A673 (cell line): ENCODE measurements at regions not wholly inside any gene's neighbourhood (a gene's known extent, or its start where the extent isn't known, plus 50 kb on each side); places are given as distances from the start of the nearest gene placed in this dataset.

Source experiments
- BruUV-seq: library from RNA; stranded (reverse); fragments of 400-500 nt; replicated peaks from 2 replicates; lab custom pipeline; 2021; lab: Mats Ljungman, UMichigan
- CTCF ChIA-PET: fragments of 300-600 bp; sonication (Branson Sonifier 250); formaldehyde crosslinking; loops from one replicate; lab custom pipeline; 2022; ENCODE audit warnings: antibody characterized with exemption; lab: Charles Lee
- POLR2A ChIA-PET: fragments of 300-600 bp; sonication (Branson Sonifier 250); formaldehyde crosslinking; loops from one replicate; lab custom pipeline; 2022; ENCODE audit warnings: antibody characterized with exemption; ENCODE audit not compliant: low non-redundant PET; lab: Charles Lee
- DNase-seq: peaks from one replicate; pipeline ENCODE4 v3.0.0-alpha.2; 2015; ENCODE audit warnings: low spot score
- H3K27ac ChIP-seq: fragments of 200-600 bp; sonication (generic); 2 replicates; pipeline ENCODE4 v1.5.1; 2016; ENCODE audit warnings: mixed run types, low read depth, mild to moderate bottlenecking, mixed read lengths, antibody characterized with exemption, low read length; ENCODE audit not compliant: poor library complexity, severe bottlenecking
- H3K27me3 ChIP-seq: fragments of 200-600 bp; sonication (generic); replicated peaks from 2 replicates; pipeline ENCODE4 v1.6.1; 2017; ENCODE audit warnings: mixed run types, low read depth, mild to moderate bottlenecking, mixed read lengths, antibody characterized with exemption, low read length; ENCODE audit not compliant: insufficient read depth, poor library complexity
- H3K36me3 ChIP-seq: fragments of 200-600 bp; sonication (generic); 2 replicates; pipeline ENCODE4 v1.6.1; 2016; ENCODE audit warnings: mixed run types, mild to moderate bottlenecking, mixed read lengths, antibody characterized with exemption, low read length; ENCODE audit not compliant: insufficient read depth, poor library complexity, severe bottlenecking
- H3K4me1 ChIP-seq: fragments of 200-600 bp; sonication (generic); 2 replicates; pipeline ENCODE4 v1.6.1; 2017; ENCODE audit warnings: mixed run types, mild to moderate bottlenecking, mixed read lengths, antibody characterized with exemption, low read length; ENCODE audit not compliant: insufficient read depth, poor library complexity, severe bottlenecking
- H3K4me3 ChIP-seq: fragments of 200-600 bp; sonication (generic); 2 replicates; pipeline ENCODE4 v1.5.1; 2016; ENCODE audit warnings: low read depth, mixed run types, mild to moderate bottlenecking, mixed read lengths, low read length; ENCODE audit not compliant: poor library complexity, severe bottlenecking
- H3K9me3 ChIP-seq: fragments of 200-600 bp; sonication (generic); 2 replicates; pipeline ENCODE4 v1.6.1; 2016; ENCODE audit warnings: mixed run types, low read depth, mild to moderate bottlenecking, mixed read lengths, antibody characterized with exemption, low read length; ENCODE audit not compliant: poor library complexity, severe bottlenecking
- EZH2 ChIP-seq: fragments of 200-600 bp; sonication (generic); IDR thresholded peaks from 2 replicates; pipeline ENCODE4 v1.6.1; 2017; ENCODE audit warnings: borderline replicate concordance, low read depth, mild to moderate bottlenecking, mixed read lengths, antibody characterized with exemption, low read length; ENCODE audit not compliant: poor library complexity, severe bottlenecking
- intact Hi-C: fragments of 100-400 bp; cut with micrococcal nuclease; formaldehyde crosslinking; loops from one replicate; pipeline ENCODE4 v1.10.0; 2022; ENCODE audit not compliant: unreplicated experiment
- TF ChIP-seq, protein P1 (sequence below): fragments of 300-800, 200-600 bp; sonication (generic); conservative IDR thresholded peaks from 2 replicates; pipeline ENCODE4 v1.5.1; 2017; ENCODE audit warnings: low read depth, mild to moderate bottlenecking, antibody characterized with exemption, low read length, moderate library complexity, mixed read lengths

DNA sequence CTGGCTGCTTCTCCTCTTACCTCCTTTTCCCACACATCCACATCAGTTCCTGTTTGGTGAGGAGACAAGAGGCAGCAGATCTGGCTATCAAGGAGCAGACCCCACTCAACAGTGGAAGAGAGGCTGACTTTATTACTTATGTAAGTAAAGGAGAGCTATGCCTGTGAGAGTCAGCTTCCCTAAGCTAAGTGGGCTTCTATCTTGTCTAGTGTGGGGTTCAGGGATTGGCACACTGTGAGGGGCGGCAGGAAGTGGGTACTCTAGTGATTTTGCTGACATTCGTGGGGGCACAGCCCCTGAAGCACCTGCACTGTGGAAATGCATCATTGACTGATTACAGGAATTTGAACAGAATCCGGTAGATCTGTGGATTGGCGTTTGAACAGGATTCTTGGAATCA lies 163.5 kb upstream of the IRX1 start:
- Histone ChIP-seq H3K36me3 (no peaks in the 10 kb centered on the region), H3K9me3 (peaks cover 37% of the 10 kb centered on the region), H3K4me1 (no peaks in the 10 kb centered on the region), H3K27me3 (no peaks in the 10 kb centered on the region), H3K4me3 (no peak overlapping the region), H3K27ac (no peak overlapping the region)
- no peak for DNase-seq
- intact Hi-C loops: no loop called here
- POLR2A ChIA-PET: no interaction called here
- TF ChIP-seq, protein P1, sequence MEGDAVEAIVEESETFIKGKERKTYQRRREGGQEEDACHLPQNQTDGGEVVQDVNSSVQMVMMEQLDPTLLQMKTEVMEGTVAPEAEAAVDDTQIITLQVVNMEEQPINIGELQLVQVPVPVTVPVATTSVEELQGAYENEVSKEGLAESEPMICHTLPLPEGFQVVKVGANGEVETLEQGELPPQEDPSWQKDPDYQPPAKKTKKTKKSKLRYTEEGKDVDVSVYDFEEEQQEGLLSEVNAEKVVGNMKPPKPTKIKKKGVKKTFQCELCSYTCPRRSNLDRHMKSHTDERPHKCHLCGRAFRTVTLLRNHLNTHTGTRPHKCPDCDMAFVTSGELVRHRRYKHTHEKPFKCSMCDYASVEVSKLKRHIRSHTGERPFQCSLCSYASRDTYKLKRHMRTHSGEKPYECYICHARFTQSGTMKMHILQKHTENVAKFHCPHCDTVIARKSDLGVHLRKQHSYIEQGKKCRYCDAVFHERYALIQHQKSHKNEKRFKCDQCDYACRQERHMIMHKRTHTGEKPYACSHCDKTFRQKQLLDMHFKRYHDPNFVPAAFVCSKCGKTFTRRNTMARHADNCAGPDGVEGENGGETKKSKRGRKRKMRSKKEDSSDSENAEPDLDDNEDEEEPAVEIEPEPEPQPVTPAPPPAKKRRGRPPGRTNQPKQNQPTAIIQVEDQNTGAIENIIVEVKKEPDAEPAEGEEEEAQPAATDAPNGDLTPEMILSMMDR: no peak
- no peak for TF ChIP-seq EZH2
- CTCF ChIA-PET: no interaction called here
- BruUV-seq: no TSS peak

DNA sequence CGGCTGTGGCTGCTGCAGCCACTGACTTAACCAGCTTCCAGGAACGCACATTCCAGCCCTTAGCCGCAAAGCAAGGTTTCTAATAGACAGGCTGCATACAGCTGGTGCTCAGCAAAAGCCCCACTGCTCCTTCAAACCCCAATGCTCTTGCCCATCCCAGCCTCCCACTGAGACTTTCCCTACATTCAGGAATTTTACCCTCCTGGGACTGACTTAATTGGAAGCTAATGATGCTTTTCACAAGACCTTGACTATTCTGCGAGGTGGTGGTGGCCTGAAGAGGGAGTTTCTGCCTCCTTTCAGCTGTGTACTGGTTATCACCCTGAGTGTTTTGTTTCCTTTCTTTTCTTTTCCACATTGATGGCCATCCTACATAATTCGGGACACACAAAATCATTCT lies 164.9 kb upstream of the IRX1 start:
- Histone ChIP-seq H3K27ac (no peak overlapping the region), H3K27me3 (no peaks in the 10 kb centered on the region), H3K4me1 (no peaks in the 10 kb centered on the region), H3K4me3 (no peak overlapping the region), H3K36me3 (no peaks in the 10 kb centered on the region), H3K9me3 (peaks cover 47% of the 10 kb centered on the region)
- DNase-seq: no peak
- POLR2A ChIA-PET: no interaction called here
- intact Hi-C loops: no loop called here
- TF ChIP-seq, protein P1: no peak
- no peak for TF ChIP-seq EZH2
- no TSS peak for BruUV-seq
- CTCF ChIA-PET: no interaction called here

DNA sequence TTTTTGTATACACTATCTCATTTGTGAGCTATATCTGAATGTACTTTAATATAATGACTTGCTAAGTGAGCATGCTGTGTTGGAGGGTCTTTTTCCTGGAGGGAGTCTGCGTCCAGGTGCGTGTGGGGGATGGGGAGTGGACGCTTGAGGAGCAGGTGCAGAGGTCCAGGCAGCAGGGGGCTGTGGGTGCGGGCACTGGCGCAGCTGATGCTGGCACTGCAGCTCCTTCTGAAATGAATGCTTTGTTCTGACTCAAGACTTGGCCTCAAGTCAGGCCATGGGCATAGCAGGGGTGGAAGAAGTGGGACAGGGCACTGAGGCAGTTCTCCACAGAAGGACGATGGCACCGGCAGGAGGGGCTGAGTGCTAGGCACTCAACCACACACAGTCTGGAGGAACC lies 165.7 kb upstream of the IRX1 start:
- Histone ChIP-seq H3K27ac (no peak overlapping the region), H3K4me1 (no peaks in the 10 kb centered on the region), H3K9me3 (peaks cover 41% of the 10 kb centered on the region), H3K36me3 (no peaks in the 10 kb centered on the region), H3K27me3 (no peaks in the 10 kb centered on the region), H3K4me3 (no peak overlapping the region)
- no peak for DNase-seq
- ChIA-PET POLR2A (no interaction called here), CTCF (no interaction called here)
- TF ChIP-seq EZH2: no peak
- TF ChIP-seq, protein P1: no peak
- BruUV-seq: no TSS peak
- intact Hi-C loops: no loop called here

DNA sequence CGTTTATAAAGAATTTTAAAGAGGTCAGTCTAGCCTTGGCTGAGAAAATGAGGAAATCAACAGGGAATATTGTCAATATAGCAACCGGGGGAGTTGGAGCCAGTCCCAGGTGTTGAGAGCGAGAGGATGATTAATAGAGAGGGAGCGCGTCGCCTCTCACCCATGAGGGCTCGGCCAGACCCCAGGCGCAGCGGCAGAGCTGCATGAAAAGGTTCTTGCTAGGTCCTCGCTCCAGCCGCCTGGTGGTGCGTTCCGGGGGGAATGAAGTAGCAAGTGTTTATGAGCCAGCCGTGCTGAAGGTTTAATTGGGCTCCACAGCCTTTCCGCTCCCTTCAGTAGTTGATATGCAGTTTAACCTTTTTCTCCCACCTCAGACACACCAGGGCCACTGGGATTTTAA lies 167.3 kb upstream of the IRX1 start:
- intact Hi-C loops: no loop called here
- no TSS peak for BruUV-seq
- POLR2A ChIA-PET: no interaction called here

More for the DNA sequence above, 167.3 kb upstream of the IRX1 start:
- no peak overlapping the region for H3K27ac ChIP-seq
- TF ChIP-seq, protein P1: no peak
- TF ChIP-seq EZH2: no peak
- CTCF ChIA-PET: no interaction called here
- H3K4me1 ChIP-seq: no peaks in the 10 kb centered on the region
- no peaks in the 10 kb centered on the region for H3K36me3 ChIP-seq
- H3K27me3 ChIP-seq: no peaks in the 10 kb centered on the region
- peaks cover 54% of the 10 kb centered on the region for H3K9me3 ChIP-seq
- DNase-seq: no peak
- H3K4me3 ChIP-seq: no peak overlapping the region
